BLaER1 (cell line): ENCODE measurements at regions not wholly inside any gene's neighbourhood (a gene's known extent, or its start where the extent isn't known, plus 50 kb on each side); places are given as distances from the start of the nearest gene placed in this dataset.
"Not testable (repeated sequence)": the region's sequence is repeated elsewhere in the genome, so short reads cannot be mapped to it uniquely, and the experiment has no call there.

Experiments
- H3K27ac ChIP-seq: shearing (Covaris generic); formaldehyde crosslinking; 2 replicates; pipeline ENCODE4 v1.8.1; 2022
- H3K27me3 ChIP-seq: shearing (Covaris generic); formaldehyde crosslinking; 2 replicates; pipeline ENCODE4 v1.8.1; 2022
- H3K36me3 ChIP-seq: shearing (Covaris generic); formaldehyde crosslinking; 2 replicates; pipeline ENCODE4 v1.8.1; 2022
- H3K4me1 ChIP-seq: shearing (Covaris generic); formaldehyde crosslinking; 2 replicates; pipeline ENCODE4 v1.8.1; 2022
- H3K4me2 ChIP-seq: shearing (Covaris generic); formaldehyde crosslinking; 2 replicates; pipeline ENCODE4 v1.8.1; 2022
- H3K4me3 ChIP-seq: shearing (Covaris generic); formaldehyde crosslinking; 2 replicates; pipeline ENCODE4 v1.8.1; 2022
- H3K9ac ChIP-seq: shearing (Covaris generic); formaldehyde crosslinking; 2 replicates; pipeline ENCODE4 v1.8.1; 2022
- H3K9me3 ChIP-seq: shearing (Covaris generic); formaldehyde crosslinking; 2 replicates; pipeline ENCODE4 v1.8.1; 2022
- H4K20me1 ChIP-seq: shearing (Covaris generic); formaldehyde crosslinking; 2 replicates; pipeline ENCODE4 v1.8.1; 2022
- Cebpa-rat ChIP-seq: shearing (Covaris generic); IDR thresholded peaks from 2 replicates; pipeline ENCODE4 v1.8.1; 2022

DNA sequence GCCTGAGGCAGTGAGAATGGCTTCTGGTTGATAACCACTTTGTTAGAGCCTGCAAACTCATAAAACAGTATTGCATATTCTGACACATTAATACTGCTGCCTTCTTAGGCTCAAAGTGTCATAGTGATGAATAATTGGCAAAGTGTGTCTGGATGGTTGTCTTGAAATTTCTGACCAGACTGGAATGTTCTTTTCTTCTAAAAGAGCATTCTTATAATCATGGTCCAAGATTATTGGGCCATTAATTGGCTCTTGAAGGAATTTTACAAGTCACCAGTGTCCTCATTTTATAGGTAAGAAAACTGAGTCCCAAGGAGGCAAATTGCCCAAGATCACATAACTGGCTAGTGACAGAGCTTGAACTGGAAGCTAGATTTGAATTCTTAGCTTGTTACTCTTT is 111.7 kb downstream of the PCSK1 start:
- no peak overlapping the region for H3K4me3 ChIP-seq
- no peak overlapping the region for H3K4me2 ChIP-seq
- no peaks in the 10 kb centered on the region; the same call in 1 of the 2 replicates for H3K9me3 ChIP-seq
- no peaks in the 10 kb centered on the region for H3K4me1 ChIP-seq
- H3K9ac ChIP-seq = no peak overlapping the region
- H3K27me3 ChIP-seq = no peaks in the 10 kb centered on the region
- H4K20me1 ChIP-seq = no peaks in the 10 kb centered on the region
- H3K36me3 ChIP-seq = no peaks in the 10 kb centered on the region
- TF ChIP-seq Cebpa-rat = no peak
- H3K27ac ChIP-seq = no peak overlapping the region

DNA sequence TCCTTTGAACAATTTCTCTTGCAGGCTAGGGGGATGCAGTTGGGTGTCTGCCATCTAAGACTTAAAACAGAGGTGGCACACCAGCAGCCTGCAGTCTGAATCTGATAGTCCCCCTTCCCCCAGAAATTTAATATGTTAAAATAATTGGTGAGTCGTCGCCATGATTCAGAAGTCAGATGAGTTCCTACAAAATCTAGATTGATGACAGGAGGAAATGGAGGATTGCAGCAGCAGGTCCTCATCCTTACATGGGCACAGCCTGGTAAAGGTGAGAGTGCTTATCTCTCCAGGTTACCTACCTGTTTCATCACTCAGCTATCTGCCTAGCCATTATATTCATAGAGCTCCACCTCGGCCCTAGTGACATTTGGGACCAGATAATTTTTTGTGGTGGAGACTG is 112.3 kb downstream of the PCSK1 start:
- H4K20me1 ChIP-seq = no peaks in the 10 kb centered on the region
- no peak overlapping the region for H3K4me3 ChIP-seq
- no peaks in the 10 kb centered on the region; the same call in 1 of the 2 replicates for H3K9me3 ChIP-seq
- no peaks in the 10 kb centered on the region for H3K4me1 ChIP-seq
- TF ChIP-seq Cebpa-rat = no peak
- no peaks in the 10 kb centered on the region for H3K36me3 ChIP-seq
- H3K27me3 ChIP-seq = no peaks in the 10 kb centered on the region
- H3K9ac ChIP-seq = no peak overlapping the region
- no peak overlapping the region for H3K4me2 ChIP-seq
- no peak overlapping the region for H3K27ac ChIP-seq

DNA sequence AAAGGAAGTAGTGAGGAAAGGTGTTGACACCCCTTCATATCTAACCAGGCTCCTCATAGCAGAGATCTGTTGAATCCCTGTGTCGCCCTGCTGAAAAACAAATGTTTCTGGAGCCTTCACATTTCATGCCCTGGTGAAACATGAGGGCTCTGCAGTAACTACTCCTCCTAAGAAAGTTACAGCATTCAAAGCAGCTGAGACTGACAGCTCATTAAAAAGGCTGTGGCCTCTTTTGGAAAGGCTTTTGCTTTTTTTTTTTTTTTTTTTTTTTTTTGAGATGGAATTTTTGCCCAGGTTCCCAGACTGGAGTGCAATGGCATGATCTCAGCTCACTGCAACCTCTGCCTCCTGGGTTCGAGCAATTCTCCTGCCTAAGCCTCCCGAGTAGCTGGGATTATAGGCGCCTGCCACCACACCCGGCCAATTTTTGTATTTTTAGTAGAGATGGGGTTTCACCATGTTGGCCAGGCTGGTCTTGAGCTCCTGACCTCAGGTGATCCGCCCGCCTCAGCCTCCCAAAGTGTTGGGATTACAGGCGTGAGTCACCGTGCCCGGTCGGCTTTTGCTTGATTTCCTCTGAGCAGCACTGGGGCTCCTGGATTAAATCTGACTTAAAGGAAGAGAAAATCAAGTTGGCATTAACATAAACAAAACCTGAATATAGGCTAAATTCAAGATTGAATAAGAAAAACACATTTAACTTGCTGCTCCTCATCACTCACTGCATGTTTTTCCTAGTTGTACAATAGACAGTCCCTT is 112.9 kb downstream of the PCSK1 start:
- H3K27me3 ChIP-seq, H3K36me3 ChIP-seq, H4K20me1 ChIP-seq, H3K9me3 ChIP-seq, H3K4me2 ChIP-seq, H3K4me3 ChIP-seq, H3K4me1 ChIP-seq, H3K27ac ChIP-seq, H3K9ac ChIP-seq: not testable (repeated sequence)

DNA sequence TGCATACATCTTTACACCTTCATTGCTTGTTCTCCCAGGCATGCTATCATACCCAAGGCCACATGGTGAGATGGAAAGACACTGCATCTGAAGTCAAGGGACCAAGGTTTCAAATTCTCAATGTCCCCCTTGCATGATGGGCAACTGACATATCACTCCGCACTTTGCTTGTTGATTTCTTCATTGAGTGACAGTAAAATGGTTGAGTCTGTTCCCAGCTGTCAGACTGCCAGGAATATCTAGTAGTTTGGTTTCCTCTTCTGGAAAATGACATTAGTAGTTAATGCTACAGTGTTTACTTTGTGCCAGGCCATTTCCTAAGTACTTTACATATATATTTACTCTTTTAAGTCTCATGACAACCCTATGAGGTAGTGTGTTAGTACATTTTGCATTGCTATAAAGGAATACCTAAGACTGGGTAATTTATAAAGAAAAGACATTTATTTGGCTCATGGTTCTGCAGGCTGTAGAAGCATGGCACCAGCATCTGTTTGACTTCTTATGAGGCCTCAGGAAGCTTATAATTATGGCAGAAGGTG is 114.4 kb downstream of the PCSK1 start:
- Histone ChIP-seq H3K36me3 (no peaks in the 10 kb centered on the region), H3K4me3 (no peak overlapping the region), H3K9me3 (no peaks in the 10 kb centered on the region; the same call in 1 of the 2 replicates), H3K4me1 (no peaks in the 10 kb centered on the region), H3K9ac (no peak overlapping the region), H3K27ac (no peak overlapping the region), H3K27me3 (no peaks in the 10 kb centered on the region), H3K4me2 (no peak overlapping the region), H4K20me1 (no peaks in the 10 kb centered on the region)
- TF ChIP-seq Cebpa-rat = no peak

DNA sequence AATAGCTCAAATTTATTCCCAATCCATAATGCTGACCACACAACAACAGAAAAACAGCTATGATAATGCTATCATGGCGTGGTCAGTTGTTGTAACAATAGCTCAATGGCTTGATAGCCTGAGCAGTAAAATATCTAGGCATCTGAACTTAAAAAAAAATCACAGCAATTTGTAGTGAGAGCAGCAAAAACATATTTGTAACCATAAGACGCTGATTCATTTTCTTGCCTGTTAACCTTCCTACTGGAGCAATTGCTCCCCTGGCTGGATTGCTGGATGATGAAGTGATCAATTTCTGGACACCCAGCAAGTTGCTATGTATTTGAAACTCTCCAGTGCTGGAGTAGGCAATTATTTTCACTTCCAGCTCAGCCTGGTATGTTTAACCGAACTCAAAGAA is 115.1 kb downstream of the PCSK1 start:
- Histone ChIP-seq H3K36me3 (no peaks in the 10 kb centered on the region), H4K20me1 (no peaks in the 10 kb centered on the region), H3K4me3 (no peak overlapping the region), H3K4me1 (no peaks in the 10 kb centered on the region), H3K9me3 (no peaks in the 10 kb centered on the region; the same call in 1 of the 2 replicates), H3K27me3 (no peaks in the 10 kb centered on the region), H3K27ac (no peak overlapping the region), H3K9ac (no peak overlapping the region), H3K4me2 (no peak overlapping the region)
- no peak for TF ChIP-seq Cebpa-rat

DNA sequence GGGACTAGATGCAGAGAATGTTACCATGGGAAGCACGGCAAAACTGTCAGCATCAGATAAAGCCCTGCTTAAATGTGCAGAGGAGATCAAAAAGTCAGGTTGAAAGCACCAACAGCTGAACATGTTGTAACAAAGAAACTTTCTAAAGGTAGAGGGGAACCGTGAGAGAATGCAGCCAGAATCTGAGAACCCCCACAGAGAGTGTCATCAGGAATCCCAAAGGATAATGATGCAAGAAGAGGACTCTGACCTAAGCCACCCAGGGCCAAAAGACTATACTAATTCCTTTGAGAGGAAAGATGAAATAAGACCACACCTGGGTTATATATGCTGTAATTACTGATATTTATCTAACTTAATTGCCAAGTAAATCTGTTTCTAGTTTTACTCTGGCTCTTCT is 116.6 kb downstream of the PCSK1 start:
- Histone ChIP-seq H4K20me1 (no peaks in the 10 kb centered on the region), H3K27me3 (no peaks in the 10 kb centered on the region), H3K27ac (no peak overlapping the region), H3K4me2 (no peak overlapping the region), H3K4me1 (no peaks in the 10 kb centered on the region), H3K36me3 (no peaks in the 10 kb centered on the region), H3K9me3 (no peaks in the 10 kb centered on the region), H3K9ac (no peak overlapping the region), H3K4me3 (no peak overlapping the region)
- TF ChIP-seq Cebpa-rat = no peak

DNA sequence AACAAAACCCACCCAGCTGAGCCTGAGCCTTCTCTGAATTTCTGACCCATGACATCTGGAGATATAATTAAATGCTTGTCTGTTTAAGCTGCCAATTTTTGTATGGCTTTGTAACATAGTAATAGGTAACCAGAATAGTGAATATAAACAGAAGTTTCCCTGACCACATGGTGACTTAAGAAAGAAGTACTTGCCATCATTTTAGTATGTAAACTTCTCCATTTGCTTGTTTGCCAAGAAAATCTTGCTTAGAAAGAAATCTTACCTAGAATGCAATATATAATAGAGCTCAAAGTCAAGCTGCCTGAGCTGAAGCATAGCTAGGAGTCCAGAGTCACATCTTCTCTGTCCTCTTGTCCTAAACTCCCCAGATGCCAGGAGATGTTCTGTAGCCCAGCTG is 117.0 kb downstream of the PCSK1 start:
- no peak overlapping the region for H3K9ac ChIP-seq
- H3K4me3 ChIP-seq = no peak overlapping the region
- H3K9me3 ChIP-seq = no peaks in the 10 kb centered on the region
- H3K4me2 ChIP-seq = no peak overlapping the region
- no peaks in the 10 kb centered on the region for H3K4me1 ChIP-seq
- TF ChIP-seq Cebpa-rat = no peak
- H4K20me1 ChIP-seq = no peaks in the 10 kb centered on the region
- H3K36me3 ChIP-seq = no peaks in the 10 kb centered on the region
- no peak overlapping the region for H3K27ac ChIP-seq
- H3K27me3 ChIP-seq = no peaks in the 10 kb centered on the region

DNA sequence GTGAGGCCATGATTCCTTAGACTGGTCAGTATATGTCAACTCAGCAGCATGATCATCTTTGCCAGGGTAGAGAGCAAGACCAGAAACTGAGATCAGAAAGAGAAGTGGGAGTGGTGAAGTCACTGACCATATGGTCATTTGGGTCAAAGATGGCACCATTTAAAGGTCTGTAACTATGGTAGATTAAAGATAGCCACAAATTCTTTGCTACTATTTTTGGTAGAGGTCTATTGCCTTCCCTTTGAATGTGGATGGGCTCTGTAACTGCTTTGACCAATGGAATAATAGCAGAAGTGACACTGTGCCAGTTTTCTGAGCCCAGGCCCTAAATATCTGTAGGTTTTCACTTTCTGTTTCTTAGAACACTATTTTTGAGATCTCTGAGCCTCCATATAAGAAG is 117.6 kb downstream of the PCSK1 start:
- Histone ChIP-seq H3K4me3 (no peak overlapping the region), H4K20me1 (no peaks in the 10 kb centered on the region), H3K4me1 (no peaks in the 10 kb centered on the region), H3K36me3 (no peaks in the 10 kb centered on the region), H3K27me3 (no peaks in the 10 kb centered on the region), H3K9me3 (no peaks in the 10 kb centered on the region), H3K4me2 (no peak overlapping the region), H3K9ac (no peak overlapping the region), H3K27ac (no peak overlapping the region)
- TF ChIP-seq Cebpa-rat = no peak

DNA sequence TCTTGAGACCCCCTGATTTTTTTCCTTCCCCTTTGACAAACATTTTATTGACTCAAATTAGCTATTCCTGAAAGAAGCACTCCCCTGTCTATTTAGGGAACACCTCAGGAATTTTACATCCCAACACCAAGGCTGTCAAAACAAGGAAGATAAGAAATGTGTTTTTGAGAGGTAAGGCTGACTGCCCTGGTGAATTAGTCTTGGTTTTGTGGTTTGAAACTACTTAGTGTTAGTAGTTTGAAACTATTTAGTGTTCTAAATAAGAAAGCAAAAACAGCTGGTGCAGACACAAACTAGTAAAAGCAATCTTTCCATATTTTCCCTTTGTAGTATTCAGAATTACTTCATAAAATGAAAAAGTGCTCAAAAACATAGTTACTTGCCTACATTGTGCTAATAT is 120.7 kb downstream of the PCSK1 start:
- Histone ChIP-seq H3K27me3 (no peaks in the 10 kb centered on the region), H3K27ac (no peak overlapping the region), H4K20me1 (no peaks in the 10 kb centered on the region), H3K9ac (no peak overlapping the region), H3K4me1 (no peaks in the 10 kb centered on the region), H3K36me3 (no peaks in the 10 kb centered on the region), H3K4me3 (no peak overlapping the region), H3K4me2 (no peak overlapping the region), H3K9me3 (no peaks in the 10 kb centered on the region)
- no peak for TF ChIP-seq Cebpa-rat

DNA sequence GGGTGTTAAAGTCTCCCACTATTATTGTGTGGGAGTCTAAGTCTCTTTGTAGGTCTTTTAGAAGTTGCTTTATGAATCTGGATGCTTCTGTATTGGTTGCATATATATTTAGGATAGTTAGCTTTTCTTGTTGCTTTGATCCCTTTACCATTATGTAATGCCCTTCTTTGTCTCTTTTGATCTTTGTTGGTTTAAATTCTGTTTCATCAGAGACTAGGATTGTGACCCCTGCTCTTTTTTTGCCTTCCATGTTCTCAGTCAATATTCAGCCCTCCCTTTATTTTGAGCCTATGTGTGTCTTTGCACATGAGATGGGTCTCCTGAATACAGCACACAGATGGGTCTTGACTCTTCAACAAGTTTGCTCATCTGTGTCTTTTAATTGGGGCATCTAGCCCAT is 126.0 kb downstream of the PCSK1 start:
- H3K27ac ChIP-seq, H3K4me2 ChIP-seq: not testable (repeated sequence)

DNA sequence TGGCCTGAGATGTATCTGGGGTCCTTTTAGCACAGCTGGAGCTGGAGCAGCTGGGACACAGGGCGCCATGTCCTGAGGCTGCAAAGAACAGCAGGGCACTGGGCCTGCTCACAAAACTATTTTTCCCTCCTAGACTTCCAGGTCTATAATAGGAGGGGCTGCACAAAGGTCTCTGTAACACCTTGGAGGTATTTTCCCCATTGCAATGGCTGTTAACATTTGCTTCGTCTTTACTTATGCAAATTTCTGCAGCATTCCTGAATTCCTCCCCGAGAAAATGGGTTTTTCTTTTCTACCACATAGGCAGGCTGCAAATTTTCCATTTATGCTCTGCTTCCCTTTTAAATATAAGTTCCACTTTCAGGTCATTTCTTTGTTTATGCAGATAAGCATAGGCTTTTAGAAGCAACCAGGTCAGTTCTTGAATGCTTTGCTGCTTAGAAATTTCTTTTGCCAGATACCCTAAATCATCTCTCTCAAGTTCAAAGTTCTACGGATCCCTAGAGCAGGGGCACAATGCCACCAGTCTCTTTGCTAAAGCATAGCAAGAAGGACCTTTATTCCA is 130.8 kb downstream of the PCSK1 start:
- TF ChIP-seq Cebpa-rat = no peak

More for the DNA sequence above, 126.0 kb downstream of the PCSK1 start:
- not testable (repeated sequence) for H3K27me3 ChIP-seq, H3K4me3 ChIP-seq, H3K9ac ChIP-seq, H3K36me3 ChIP-seq, H4K20me1 ChIP-seq, H3K4me1 ChIP-seq
- peaks cover 15% of the 10 kb centered on the region for H3K9me3 ChIP-seq

More for the DNA sequence above, 130.8 kb downstream of the PCSK1 start:
- H3K9me3 ChIP-seq = peaks cover 15% of the 10 kb centered on the region
- H4K20me1 ChIP-seq = no peaks in the 10 kb centered on the region
- H3K27me3 ChIP-seq = no peaks in the 10 kb centered on the region
- H3K36me3 ChIP-seq = no peaks in the 10 kb centered on the region
- H3K27ac ChIP-seq = no peak overlapping the region
- H3K4me3 ChIP-seq = no peak overlapping the region
- H3K9ac ChIP-seq = no peak overlapping the region
- no peaks in the 10 kb centered on the region for H3K4me1 ChIP-seq
- H3K4me2 ChIP-seq = no peak overlapping the region
